GM19438 (cell line): ENCODE measurements at regions not wholly inside any gene's neighbourhood (a gene's known extent, or its start where the extent isn't known, plus 50 kb on each side); places are given as distances from the start of the nearest gene placed in this dataset.
"Not testable (repeated sequence)": the region's sequence is repeated elsewhere in the genome, so short reads cannot be mapped to it uniquely, and the experiment has no call there.

Experiments
- ATAC-seq: cut with Tn5 transposase; IDR thresholded peaks from one replicate; pipeline ENCODE4 v1.9.1; 2021; ENCODE audit warnings: low read depth; ENCODE audit not compliant: unreplicated experiment

- not testable (repeated sequence) for ATAC-seq
Observed at GRCh38 chr5:158227314-158227713, 368.4 kb upstream of the CLINT1 start.

- ATAC-seq, result no peak
Observed at GRCh38 chr5:158226496-158226895, 367.6 kb upstream of the CLINT1 start.

- ATAC-seq, result no peak
Observed at GRCh38 chr5:158224253-158224652, 365.3 kb upstream of the CLINT1 start.

GRCh38 chr5:158223054-158223600 lies 364.2 kb upstream of the CLINT1 start:
- no peak for ATAC-seq

GRCh38 chr5:158212917-158213316 lies 354.0 kb upstream of the CLINT1 start:
- ATAC-seq, result no peak

GRCh38 chr5:158212237-158212636 lies 353.3 kb upstream of the CLINT1 start:
- no peak for ATAC-seq

- ATAC-seq, result no peak
Observed at GRCh38 chr5:158209219-158209908, 350.4 kb upstream of the CLINT1 start.

- no peak for ATAC-seq
Observed at GRCh38 chr5:158207733-158208132, 348.8 kb upstream of the CLINT1 start.

- ATAC-seq, result no peak
Observed at GRCh38 chr5:158205992-158206391, 347.0 kb upstream of the CLINT1 start.

GRCh38 chr5:158203261-158203660 lies 344.3 kb upstream of the CLINT1 start:
- ATAC-seq, result no peak

- no peak for ATAC-seq
Observed at GRCh38 chr5:158202801-158203200, 343.9 kb upstream of the CLINT1 start.

- no peak for ATAC-seq
Observed at GRCh38 chr5:158200619-158201018, 341.7 kb upstream of the CLINT1 start.

GRCh38 chr5:158198636-158199035 lies 339.7 kb upstream of the CLINT1 start:
- ATAC-seq, result peak; percentile 91

- no peak for ATAC-seq
Observed at GRCh38 chr5:158195416-158196210, 336.7 kb upstream of the CLINT1 start.

- ATAC-seq, result peak; percentile 84
Observed at GRCh38 chr5:158194561-158194976, 335.6 kb upstream of the CLINT1 start.

GRCh38 chr5:158193395-158193794 lies 334.4 kb upstream of the CLINT1 start:
- not testable (repeated sequence) for ATAC-seq

GRCh38 chr5:158180407-158180806 lies 321.5 kb upstream of the CLINT1 start:
- ATAC-seq, result no peak

GRCh38 chr5:158179271-158179670 lies 320.3 kb upstream of the CLINT1 start:
- no peak for ATAC-seq

GRCh38 chr5:158178535-158178934 lies 319.6 kb upstream of the CLINT1 start:
- no peak for ATAC-seq

- no peak for ATAC-seq
Observed at GRCh38 chr5:158177146-158177545, 318.2 kb upstream of the CLINT1 start.

GRCh38 chr5:158175934-158176481 lies 317.1 kb upstream of the CLINT1 start:
- ATAC-seq, result no peak
